Bronchial epithelial cell (primary cell): ENCODE measurements at regions not wholly inside any gene's neighbourhood (a gene's known extent, or its start where the extent isn't known, plus 50 kb on each side); places are given as distances from the start of the nearest gene placed in this dataset.
"Not testable (repeated sequence)": the region's sequence is repeated elsewhere in the genome, so short reads cannot be mapped to it uniquely, and the experiment has no call there.

Source experiments
- DNase-seq: peaks from one replicate; pipeline ENCODE4 v3.0.0-alpha.2; 2010; ENCODE audit warnings: low read depth
- FAIRE-seq: peaks from 2 replicates; lab custom pipeline; 2011; peaks lifted over from hg19 to GRCh38; lab: Jason Lieb, UNC
- H3K27me3 ChIP-seq: 2 replicates; pipeline ENCODE4 v1.5.1; 2011; ENCODE audit warnings: low read length; ENCODE audit not compliant: control insufficient read depth, insufficient read depth
- H3K36me3 ChIP-seq: 2 replicates; pipeline ENCODE4 v1.5.1; 2011; ENCODE audit warnings: low read length; ENCODE audit not compliant: control insufficient read depth, insufficient read depth
- H3K4me3 ChIP-seq: 2 replicates; pipeline ENCODE4 v1.5.1; 2011; ENCODE audit warnings: mild to moderate bottlenecking, low read depth, low read length, control low read depth
- CTCF ChIP-seq: IDR thresholded peaks from 2 replicates; pipeline ENCODE4 v1.5.1; 2011; ENCODE audit warnings: mild to moderate bottlenecking, moderate library complexity, low read length, control low read depth, inconsistent platforms; ENCODE audit not compliant: insufficient read depth, severe bottlenecking

DNA sequence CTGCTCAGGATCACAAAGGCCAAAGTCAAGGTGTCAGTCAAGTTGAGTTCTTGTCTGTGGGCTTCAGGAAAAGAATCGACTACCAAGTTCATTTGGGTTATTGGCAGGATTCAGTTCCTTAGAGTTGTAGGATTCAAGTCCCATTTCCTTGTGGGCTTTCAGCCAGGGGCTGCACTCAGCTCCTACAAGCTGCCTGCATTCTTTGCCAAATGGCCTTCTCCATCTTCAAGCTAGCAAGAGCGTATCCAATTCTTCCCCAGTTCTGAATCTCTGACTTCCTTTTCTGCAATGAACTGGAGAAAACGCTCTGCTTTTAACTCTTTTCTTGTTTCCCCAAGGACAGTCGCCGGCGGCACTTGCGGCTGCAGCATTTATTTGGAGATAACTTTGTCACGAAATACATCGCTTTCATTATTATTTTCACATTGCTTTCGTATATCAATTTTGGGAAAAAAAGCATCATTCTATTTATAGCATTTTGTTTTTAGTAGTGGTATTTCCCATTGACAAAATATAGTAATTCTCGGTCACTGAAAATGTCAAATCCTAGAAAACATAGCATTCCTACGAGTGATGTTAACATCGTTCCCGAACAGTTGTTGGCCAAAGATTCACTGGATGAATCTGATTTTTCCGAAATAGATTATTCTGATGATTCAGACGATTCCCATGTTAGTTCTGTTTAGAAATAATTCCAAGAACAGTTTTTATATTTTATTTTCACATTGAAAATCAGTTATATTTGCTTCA lies 59.6 kb upstream of the SERPINE2 start:
- DNase-seq (no peak), FAIRE-seq (peak; percentile 28)
- H3K27me3 ChIP-seq: no peaks in the 10 kb centered on the region
- H3K4me3 ChIP-seq: no peak overlapping the region
- no peaks in the 10 kb centered on the region for H3K36me3 ChIP-seq
- no peak for TF ChIP-seq CTCF

DNA sequence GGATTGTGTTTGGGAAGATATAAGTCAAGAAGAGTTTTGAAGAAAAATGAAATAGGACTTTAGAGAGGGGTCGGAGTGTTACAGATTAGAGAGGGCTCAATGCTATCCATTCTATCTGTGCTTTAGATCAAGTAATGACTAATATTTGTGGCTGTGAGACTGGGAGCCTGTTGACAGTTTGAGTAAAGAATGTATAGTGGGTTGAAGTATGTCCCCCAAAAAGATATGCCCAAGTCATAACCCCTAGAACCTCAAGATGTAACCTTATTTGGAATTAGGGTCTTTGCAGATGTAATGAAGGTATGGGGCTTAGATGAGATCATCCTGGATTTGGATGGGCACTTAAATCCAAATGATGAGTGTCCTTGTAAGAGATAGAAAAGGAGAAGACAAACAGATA lies 55.3 kb upstream of the SERPINE2 start:
- FAIRE-seq (no peak), DNase-seq (no peak)
- Histone ChIP-seq H3K27me3 (no peaks in the 10 kb centered on the region), H3K4me3 (no peak overlapping the region), H3K36me3 (no peaks in the 10 kb centered on the region)
- TF ChIP-seq CTCF: no peak

DNA sequence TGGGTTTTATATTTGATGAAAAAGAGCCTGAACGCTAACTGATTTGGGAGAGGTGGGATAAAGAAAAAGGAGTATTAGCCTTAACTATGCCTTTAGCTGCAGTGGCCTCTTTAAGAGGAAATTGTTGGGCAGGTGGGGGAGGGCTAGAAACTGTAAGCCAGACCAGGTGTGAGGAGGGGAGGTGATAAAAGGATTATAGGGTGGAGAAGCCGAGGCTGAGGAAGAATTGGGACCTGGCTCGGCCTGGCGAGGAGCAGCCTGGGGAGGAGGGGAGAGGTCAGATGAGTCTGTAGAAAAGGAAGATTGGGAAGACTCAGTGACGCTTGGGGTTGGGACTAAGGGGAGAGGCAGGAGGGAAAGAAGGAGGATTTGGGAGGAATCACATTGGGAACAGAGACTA lies 52.6 kb upstream of the SERPINE2 start:
- H3K27me3 ChIP-seq, H3K36me3 ChIP-seq, DNase-seq, H3K4me3 ChIP-seq, FAIRE-seq: not testable (repeated sequence)

DNA sequence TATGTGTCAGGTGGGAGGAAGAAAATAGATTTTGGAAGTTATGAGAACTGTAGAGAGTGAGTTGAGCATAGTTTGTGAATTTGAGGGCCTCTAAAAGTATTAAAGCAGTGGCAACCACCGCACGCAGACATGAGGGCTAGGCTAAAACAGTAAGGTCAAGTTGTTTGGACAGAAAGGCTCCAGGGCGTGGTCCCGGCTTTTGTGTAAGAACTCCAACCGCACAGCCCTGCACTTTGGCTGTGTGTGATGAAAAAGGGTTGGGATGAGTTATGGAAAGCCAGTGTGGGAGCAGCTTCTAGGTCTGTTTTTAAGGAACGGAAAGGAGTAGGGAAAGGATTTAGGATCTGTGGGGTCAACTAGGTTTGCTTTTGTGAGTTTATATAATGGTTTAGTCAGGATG lies 50.5 kb upstream of the SERPINE2 start:
- H3K27me3 ChIP-seq, DNase-seq, H3K36me3 ChIP-seq, FAIRE-seq, H3K4me3 ChIP-seq: not testable (repeated sequence)
